Duodenal mucosa (tissue), 2 donors: ENCODE measurements at regions not wholly inside any gene's neighbourhood (a gene's known extent, or its start where the extent isn't known, plus 50 kb on each side); places are given as distances from the start of the nearest gene placed in this dataset.

ENCODE experiments used
- H3K27ac ChIP-seq: one replicate; pipeline ENCODE4 v1.7.0; 2013; ENCODE audit warnings: low read depth, low read length
- H3K27me3 ChIP-seq, 2 donors: one replicate each; pipeline ENCODE4 v1.7.0; 2013; ENCODE audit warnings: low read length in 2 of 2, control low read depth in 1 of 2; ENCODE audit not compliant: insufficient read depth in 2 of 2, control insufficient read depth in 1 of 2
- H3K36me3 ChIP-seq, 2 donors: one replicate each; pipeline ENCODE4 v1.7.0; 2013; ENCODE audit warnings: low read length in 2 of 2, control low read depth in 1 of 2; ENCODE audit not compliant: insufficient read depth in 2 of 2, control insufficient read depth in 1 of 2
- H3K4me1 ChIP-seq, 2 donors: one replicate each; pipeline ENCODE4 v1.7.0; 2013; ENCODE audit warnings: low read length in 2 of 2, control low read depth in 1 of 2; ENCODE audit not compliant: insufficient read depth in 2 of 2, control insufficient read depth in 1 of 2
- H3K4me3 ChIP-seq, 2 donors: one replicate each; pipeline ENCODE4 v1.7.0; 2013; ENCODE audit warnings: low read length in 2 of 2, low read depth in 1 of 2
- H3K9ac ChIP-seq, 2 donors: one replicate each; pipeline ENCODE4 v1.7.0; 2013; ENCODE audit warnings: low read length in 2 of 2, low read depth in 1 of 2
- H3K9me3 ChIP-seq, 2 donors: one replicate each; pipeline ENCODE4 v1.7.0; 2013; ENCODE audit warnings: low read length in 2 of 2, control low read depth in 1 of 2; ENCODE audit not compliant: control insufficient read depth in 1 of 2

GRCh38 chr6:1094306-1094705 is 217.6 kb upstream of the FOXQ1 start:
- Histone ChIP-seq H3K9ac (no peak overlapping the region), H3K4me1 (peaks cover 6 to 7% of the 10 kb centered on the region in 2 donors), H3K4me3 (no peak overlapping the region), H3K27me3 (peaks cover 0 to 3% of the 10 kb centered on the region in 2 donors), H3K9me3 (no peaks in the 10 kb centered on the region), H3K27ac (no peak overlapping the region), H3K36me3 (no peaks in the 10 kb centered on the region)

GRCh38 chr6:1091900-1092299 is 220.0 kb upstream of the FOXQ1 start:
- no peak overlapping the region for H3K27ac ChIP-seq
- no peak overlapping the region for H3K9ac ChIP-seq
- H3K4me3 ChIP-seq = no peak overlapping the region
- H3K4me1 ChIP-seq = peaks cover 7 to 10% of the 10 kb centered on the region in 2 donors
- no peaks in the 10 kb centered on the region for H3K9me3 ChIP-seq
- H3K27me3 ChIP-seq = peaks cover 0 to 3% of the 10 kb centered on the region in 2 donors
- H3K36me3 ChIP-seq = no peaks in the 10 kb centered on the region

- Histone ChIP-seq H3K9me3 (no peaks in the 10 kb centered on the region), H3K36me3 (no peaks in the 10 kb centered on the region)
Measured at GRCh38 chr6:1089859-1090258, 222.0 kb upstream of the FOXQ1 start.

GRCh38 chr6:1088492-1089001 is 223.4 kb upstream of the FOXQ1 start:
- Histone ChIP-seq H3K9me3 (no peaks in the 10 kb centered on the region), H3K9ac (no peak overlapping the region), H3K27ac (no peak overlapping the region), H3K36me3 (no peaks in the 10 kb centered on the region), H3K4me3 (no peak overlapping the region), H3K27me3 (peaks cover 0 to 3% of the 10 kb centered on the region in 2 donors), H3K4me1 (peaks cover 7 to 10% of the 10 kb centered on the region in 2 donors)

More at GRCh38 chr6:1089859-1090258, 222.0 kb upstream of the FOXQ1 start:
- H3K4me1 ChIP-seq = peaks cover 7 to 10% of the 10 kb centered on the region in 2 donors
- H3K27me3 ChIP-seq = peaks cover 0 to 3% of the 10 kb centered on the region in 2 donors
- H3K9ac ChIP-seq = no peak overlapping the region
- no peak overlapping the region for H3K27ac ChIP-seq
- no peak overlapping the region for H3K4me3 ChIP-seq

- Histone ChIP-seq H3K9me3 (no peaks in the 10 kb centered on the region), H3K4me3 (no peak overlapping the region), H3K4me1 (peaks cover 7 to 15% of the 10 kb centered on the region in 2 donors), H3K36me3 (no peaks in the 10 kb centered on the region), H3K9ac (no peak overlapping the region), H3K27me3 (no peaks in the 10 kb centered on the region), H3K27ac (no peak overlapping the region)
Measured at GRCh38 chr6:1087154-1087843, 224.6 kb upstream of the FOXQ1 start.

- Histone ChIP-seq H3K4me1 (peaks cover 8 to 18% of the 10 kb centered on the region in 2 donors), H3K9ac (no peak overlapping the region), H3K27ac (no peak overlapping the region), H3K9me3 (no peaks in the 10 kb centered on the region), H3K4me3 (no peak overlapping the region), H3K27me3 (no peaks in the 10 kb centered on the region), H3K36me3 (no peaks in the 10 kb centered on the region)
Measured at GRCh38 chr6:1086446-1087153, 225.3 kb upstream of the FOXQ1 start.

GRCh38 chr6:1082285-1082935 is 229.5 kb upstream of the FOXQ1 start:
- Histone ChIP-seq H3K27me3 (no peaks in the 10 kb centered on the region), H3K9ac (peak overlapping the region in 1 of 2 donors; percentile 21), H3K4me3 (no peak overlapping the region), H3K4me1 (peaks cover 11 to 32% of the 10 kb centered on the region in 2 donors), H3K9me3 (no peaks in the 10 kb centered on the region), H3K36me3 (no peaks in the 10 kb centered on the region), H3K27ac (no peak overlapping the region)

- H3K36me3 ChIP-seq = no peaks in the 10 kb centered on the region
- peaks cover 18 to 38% of the 10 kb centered on the region in 2 donors for H3K4me1 ChIP-seq
- no peak overlapping the region for H3K27ac ChIP-seq
- peak overlapping the region in 1 of 2 donors; percentile 21 for H3K9ac ChIP-seq
- H3K27me3 ChIP-seq = no peaks in the 10 kb centered on the region
- peak overlapping the region; percentile 30 to 38 for H3K4me3 ChIP-seq
- no peaks in the 10 kb centered on the region for H3K9me3 ChIP-seq
Measured at GRCh38 chr6:1081551-1082284, 230.2 kb upstream of the FOXQ1 start.

GRCh38 chr6:1080453-1081337 is 231.2 kb upstream of the FOXQ1 start:
- Histone ChIP-seq H3K4me3 (peak overlapping the region; percentile 30 to 38), H3K9me3 (no peaks in the 10 kb centered on the region), H3K27me3 (no peaks in the 10 kb centered on the region), H3K4me1 (peaks cover 22 to 45% of the 10 kb centered on the region in 2 donors), H3K9ac (no peak overlapping the region), H3K36me3 (no peaks in the 10 kb centered on the region), H3K27ac (no peak overlapping the region)
